Left lung (tissue), 4 donors: ENCODE measurements at regions not wholly inside any gene's neighbourhood (a gene's known extent, or its start where the extent isn't known, plus 50 kb on each side); places are given as distances from the start of the nearest gene placed in this dataset.
A peak's percentile ranks its signal among the peaks of the same experiment; 100 is the strongest.

Experiments used
- ATAC-seq: fragments of 200-7000 bp; cut with Tn5 transposase; one replicate; pipeline ENCODE4 v1.9.1; 2020; ENCODE audit warnings: moderate library complexity
- DNase-seq, 4 donors: peaks; one replicate each; pipeline ENCODE4 v3.0.0-alpha.2; 2013 to 2020
- H3K27ac ChIP-seq, 2 donors: fragments of 200-600 bp; sonication (generic) in 1 of 2; one replicate each; pipeline versions ENCODE4 v1.5.0 to v1.8.0; 2020 to 2021
- H3K27me3 ChIP-seq, 2 donors: fragments of 200-600 bp; sonication (generic) in 1 of 2; one replicate each; pipeline versions ENCODE4 v1.5.0 to v1.8.0; 2020 to 2021
- H3K36me3 ChIP-seq, 2 donors: fragments of 200-600 bp; sonication (generic) in 1 of 2; one replicate each; pipeline versions ENCODE4 v1.5.0 to v1.8.0; 2020 to 2021
- H3K4me1 ChIP-seq, 2 donors: fragments of 200-600 bp; one replicate each; pipeline ENCODE4 v1.8.0; 2021
- H3K4me3 ChIP-seq, 2 donors: fragments of 200-600 bp; sonication (generic) in 1 of 2; one replicate each; pipeline versions ENCODE4 v1.5.0 to v1.8.0; 2020 to 2021; ENCODE audit warnings: mild to moderate bottlenecking in 1 of 2
- H3K9me3 ChIP-seq, 2 donors: fragments of 200-600 bp; sonication (generic) in 1 of 2; one replicate each; pipeline versions ENCODE4 v1.5.0 to v1.8.0; 2020 to 2021
- CTCF ChIP-seq, 2 donors: fragments of 200-600 bp; sonication (generic) in 1 of 2; IDR thresholded peaks; one replicate each; pipeline versions ENCODE4 v1.5.0 to v1.8.0; 2021; ENCODE audit warnings: antibody characterized with exemption in 2 of 2
- intact Hi-C, 2 donors: fragments of 100-400 bp; cut with DNase I; formaldehyde crosslinking; loops; one replicate each; pipeline versions ENCODE4 v1.11.2 to v1.14.2; 2022
- donor health status: DM: no; HTN: yes; CAD: no.
- donor health status: DM: no; HTN: no; CAD: no.

- no peak overlapping the region for H3K4me3 ChIP-seq
- H3K27ac ChIP-seq: no peak overlapping the region
- no peak for TF ChIP-seq CTCF (IDR thresholded peaks at IDR 0.05)
- ATAC-seq (no peak), DNase-seq (peak in 2 of 4 donors; percentile 26 to 60)
- H3K27me3 ChIP-seq: peaks cover 0 to 58% of the 10 kb centered on the region in 2 donors
- H3K4me1 ChIP-seq: no peaks in the 10 kb centered on the region
- H3K9me3 ChIP-seq: peaks cover 0 to 4% of the 10 kb centered on the region in 2 donors
- intact Hi-C loops: no loop called here
- no peaks in the 10 kb centered on the region for H3K36me3 ChIP-seq
Measured at GRCh38 chr10:131825960-131826650, 74.7 kb upstream of the PPP2R2D start.

DNA sequence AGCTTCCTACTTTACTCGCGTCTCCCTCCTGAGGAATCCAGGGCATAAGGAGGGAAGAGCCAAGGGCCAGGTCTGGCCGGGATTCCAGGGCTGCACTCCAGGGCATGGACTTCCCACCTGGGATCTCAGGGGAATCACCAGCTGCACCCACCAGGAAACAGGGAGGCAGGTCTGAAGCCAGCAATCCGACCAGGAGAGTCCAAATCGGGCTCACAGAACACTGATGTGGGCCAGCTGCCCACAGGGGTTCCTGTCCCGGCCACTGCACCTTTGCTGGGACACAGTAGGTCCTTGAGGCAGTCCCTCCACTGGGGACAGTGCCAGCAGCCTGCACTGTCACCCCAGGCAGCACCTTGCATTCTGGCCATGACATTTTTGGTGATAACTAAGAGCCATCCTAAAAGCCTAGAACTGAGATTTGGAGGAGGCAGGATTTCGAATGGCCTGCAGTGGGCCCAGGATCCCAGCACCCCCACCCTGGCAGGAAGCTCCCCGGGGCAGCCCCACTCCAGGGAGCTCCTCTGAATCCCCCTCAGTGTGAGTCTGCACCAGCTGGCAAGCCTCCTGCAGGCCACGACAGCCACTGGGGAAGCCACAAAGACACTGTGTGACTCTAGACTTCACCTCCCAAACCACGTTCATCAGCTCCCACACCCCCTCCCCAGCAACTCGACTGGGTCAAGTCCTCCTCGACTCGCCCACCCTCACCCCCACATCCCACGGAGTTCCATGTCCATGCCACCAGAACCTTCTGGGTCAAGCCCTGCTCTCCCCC, 71.5 kb upstream of the PPP2R2D start:
- H3K36me3 ChIP-seq: no peaks in the 10 kb centered on the region
- no peak for ATAC-seq
- H3K27ac ChIP-seq: no peak overlapping the region
- TF ChIP-seq CTCF (IDR thresholded peaks at IDR 0.05): no peak
- H3K27me3 ChIP-seq: peaks cover 0 to 54% of the 10 kb centered on the region in 2 donors
- intact Hi-C loops: no loop called here
- DNase-seq: peak in 2 of 4 donors; percentile 27 to 46
- H3K9me3 ChIP-seq: peaks cover 0 to 4% of the 10 kb centered on the region in 2 donors
- H3K4me3 ChIP-seq: no peak overlapping the region
- H3K4me1 ChIP-seq: no peaks in the 10 kb centered on the region

GRCh38 chr10:131830446-131831130, 70.2 kb upstream of the PPP2R2D start:
- ATAC-seq (no peak), DNase-seq (peak in 2 of 4 donors; percentile 14 to 44)
- intact Hi-C loops: no loop called here

GRCh38 chr10:131831561-131831960, 69.2 kb upstream of the PPP2R2D start:
- TF ChIP-seq CTCF (IDR thresholded peaks at IDR 0.05): no peak
- Histone ChIP-seq H3K27ac (no peak overlapping the region), H3K9me3 (peaks cover 0 to 7% of the 10 kb centered on the region in 2 donors), H3K4me3 (no peak overlapping the region), H3K36me3 (no peaks in the 10 kb centered on the region), H3K4me1 (no peaks in the 10 kb centered on the region), H3K27me3 (peaks cover 0 to 33% of the 10 kb centered on the region in 2 donors)
- intact Hi-C loops: no loop called here
- DNase-seq: peak in 2 of 4 donors; percentile 29 to 57
- ATAC-seq: no peak

More at GRCh38 chr10:131830446-131831130, 70.2 kb upstream of the PPP2R2D start:
- H3K4me3 ChIP-seq: no peak overlapping the region
- H3K9me3 ChIP-seq: peaks cover 0 to 7% of the 10 kb centered on the region in 2 donors
- H3K36me3 ChIP-seq: no peaks in the 10 kb centered on the region
- TF ChIP-seq CTCF (IDR thresholded peaks at IDR 0.05): no peak
- H3K4me1 ChIP-seq: no peaks in the 10 kb centered on the region
- peaks cover 0 to 42% of the 10 kb centered on the region in 2 donors for H3K27me3 ChIP-seq
- H3K27ac ChIP-seq: no peak overlapping the region
